GM12801 (cell line): ENCODE measurements at regions not wholly inside any gene's neighbourhood (a gene's known extent, or its start where the extent isn't known, plus 50 kb on each side); places are given as distances from the start of the nearest gene placed in this dataset.

Experiments used
- TF ChIP-seq, protein P1 (sequence below): IDR thresholded peaks from one replicate; pipeline ENCODE4 v1.5.1; 2011; ENCODE audit warnings: control low read depth; ENCODE audit not compliant: insufficient read length; ENCODE audit errors: extremely low read depth

- TF ChIP-seq, protein P1, sequence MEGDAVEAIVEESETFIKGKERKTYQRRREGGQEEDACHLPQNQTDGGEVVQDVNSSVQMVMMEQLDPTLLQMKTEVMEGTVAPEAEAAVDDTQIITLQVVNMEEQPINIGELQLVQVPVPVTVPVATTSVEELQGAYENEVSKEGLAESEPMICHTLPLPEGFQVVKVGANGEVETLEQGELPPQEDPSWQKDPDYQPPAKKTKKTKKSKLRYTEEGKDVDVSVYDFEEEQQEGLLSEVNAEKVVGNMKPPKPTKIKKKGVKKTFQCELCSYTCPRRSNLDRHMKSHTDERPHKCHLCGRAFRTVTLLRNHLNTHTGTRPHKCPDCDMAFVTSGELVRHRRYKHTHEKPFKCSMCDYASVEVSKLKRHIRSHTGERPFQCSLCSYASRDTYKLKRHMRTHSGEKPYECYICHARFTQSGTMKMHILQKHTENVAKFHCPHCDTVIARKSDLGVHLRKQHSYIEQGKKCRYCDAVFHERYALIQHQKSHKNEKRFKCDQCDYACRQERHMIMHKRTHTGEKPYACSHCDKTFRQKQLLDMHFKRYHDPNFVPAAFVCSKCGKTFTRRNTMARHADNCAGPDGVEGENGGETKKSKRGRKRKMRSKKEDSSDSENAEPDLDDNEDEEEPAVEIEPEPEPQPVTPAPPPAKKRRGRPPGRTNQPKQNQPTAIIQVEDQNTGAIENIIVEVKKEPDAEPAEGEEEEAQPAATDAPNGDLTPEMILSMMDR = no peak
These were observed 52.3 kb upstream of the CHRNA7 start for GRCh38 chr15:31977812-31978661.
